BE2C (cell line): ENCODE measurements at regions not wholly inside any gene's neighbourhood (a gene's known extent, or its start where the extent isn't known, plus 50 kb on each side); places are given as distances from the start of the nearest gene placed in this dataset.

Experiments used
- DNase-seq: peaks from one replicate; pipeline ENCODE4 v3.0.0-alpha.2; 2020
- H3K27me3 ChIP-seq: fragments of 250-450 bp; sonication (Bioruptor Pico); 2 replicates; pipeline ENCODE4 v1.5.1; 2020; ENCODE audit warnings: mild to moderate bottlenecking
- H3K36me3 ChIP-seq: fragments of 250-450 bp; sonication (Bioruptor Pico); 2 replicates; pipeline ENCODE4 v1.5.1; 2020; ENCODE audit warnings: mild to moderate bottlenecking
- H3K4me1 ChIP-seq: fragments of 250-450 bp; sonication (Bioruptor Pico); 2 replicates; pipeline ENCODE4 v1.5.1; 2020
- H3K4me3 ChIP-seq: 2 replicates; pipeline ENCODE4 v1.5.1; 2011; ENCODE audit warnings: low read depth, low read length
- H3K9me3 ChIP-seq: fragments of 250-450 bp; sonication (Bioruptor Pico); 2 replicates; pipeline ENCODE4 v1.5.1; 2020
- CTCF ChIP-seq: IDR thresholded peaks from 2 replicates; pipeline ENCODE4 v1.5.1; 2012; ENCODE audit warnings: mild to moderate bottlenecking, low read depth, low read length

GRCh38 chr9:107660976-107661375, 171.4 kb upstream of the KLF4 start:
- Histone ChIP-seq H3K36me3 (no peaks in the 10 kb centered on the region), H3K4me1 (no peaks in the 10 kb centered on the region), H3K9me3 (no peaks in the 10 kb centered on the region; the same call in 1 of the 2 replicates), H3K27me3 (no peaks in the 10 kb centered on the region), H3K4me3 (no peak overlapping the region)
- DNase-seq: no peak
- no peak for TF ChIP-seq CTCF

- no peak overlapping the region for H3K4me3 ChIP-seq
- H3K36me3 ChIP-seq: no peaks in the 10 kb centered on the region
- DNase-seq: no peak
- H3K9me3 ChIP-seq: no peaks in the 10 kb centered on the region; the same call in 1 of the 2 replicates
- H3K4me1 ChIP-seq: no peaks in the 10 kb centered on the region
- no peak for TF ChIP-seq CTCF
- no peaks in the 10 kb centered on the region for H3K27me3 ChIP-seq
These were observed 163.8 kb upstream of the KLF4 start for GRCh38 chr9:107653263-107653821.

GRCh38 chr9:107650995-107651394, 161.4 kb upstream of the KLF4 start:
- Histone ChIP-seq H3K4me1 (no peaks in the 10 kb centered on the region), H3K27me3 (no peaks in the 10 kb centered on the region), H3K9me3 (no peaks in the 10 kb centered on the region), H3K36me3 (no peaks in the 10 kb centered on the region), H3K4me3 (no peak overlapping the region)
- no peak for TF ChIP-seq CTCF
- DNase-seq: no peak

- no peaks in the 10 kb centered on the region for H3K36me3 ChIP-seq
- no peak for DNase-seq
- H3K4me1 ChIP-seq: no peaks in the 10 kb centered on the region
- no peak for TF ChIP-seq CTCF
- no peak overlapping the region for H3K4me3 ChIP-seq
- H3K9me3 ChIP-seq: no peaks in the 10 kb centered on the region
- no peaks in the 10 kb centered on the region for H3K27me3 ChIP-seq
These were observed 160.8 kb upstream of the KLF4 start for GRCh38 chr9:107650321-107650720.

- DNase-seq: no peak
- no peaks in the 10 kb centered on the region for H3K36me3 ChIP-seq
- TF ChIP-seq CTCF: no peak
- H3K4me1 ChIP-seq: no peaks in the 10 kb centered on the region
- no peaks in the 10 kb centered on the region for H3K9me3 ChIP-seq
- H3K4me3 ChIP-seq: no peak overlapping the region
- H3K27me3 ChIP-seq: no peaks in the 10 kb centered on the region
These were observed 158.7 kb upstream of the KLF4 start for GRCh38 chr9:107648153-107648715.

- no peaks in the 10 kb centered on the region for H3K9me3 ChIP-seq
- H3K4me1 ChIP-seq: no peaks in the 10 kb centered on the region
- DNase-seq: no peak
- TF ChIP-seq CTCF: no peak
- no peak overlapping the region for H3K4me3 ChIP-seq
- H3K27me3 ChIP-seq: no peaks in the 10 kb centered on the region
- H3K36me3 ChIP-seq: no peaks in the 10 kb centered on the region
These were observed 158.0 kb upstream of the KLF4 start for GRCh38 chr9:107647611-107648010.
